GM12878 (cell line): ENCODE measurements at regions not wholly inside any gene's neighbourhood (a gene's known extent, or its start where the extent isn't known, plus 50 kb on each side); places are given as distances from the start of the nearest gene placed in this dataset.

Source experiments
- ATAC-seq: fragments of 200-7000 bp; cut with Tn5 transposase; 3 replicates; pipeline ENCODE4 v1.9.1; 2020; ENCODE audit warnings: mild to moderate bottlenecking, moderate library complexity
- BruUV-seq: library from RNA; stranded (reverse); fragments of 400-500 nt; replicated peaks from 2 replicates; lab custom pipeline; 2021; lab: Mats Ljungman, UMichigan
- CTCF ChIA-PET: fragments of 300-600 bp; sonication (Branson Sonifier 250); formaldehyde crosslinking; extraction: SDS; loops from one replicate; lab custom pipeline; 2021; ENCODE audit warnings: inconsistent platforms; lab: Yijun Ruan, JAX
- POLR2A ChIA-PET: fragments of 350-600 bp; formaldehyde crosslinking; extraction: SDS; loops from one replicate; lab custom pipeline; 2021; ENCODE audit warnings: inconsistent platforms; lab: Charles Lee
- RAD21 ChIA-PET: fragments of 300-600 bp; sonication (Branson Sonifier 250); formaldehyde crosslinking; loops from one replicate; lab custom pipeline; 2023; ENCODE audit warnings: antibody characterized with exemption; ENCODE audit not compliant: unreplicated experiment; lab: Charles Lee
- SMC1A ChIA-PET: fragments of 300-600 bp; sonication (Branson Sonifier 250); formaldehyde crosslinking; loops from one replicate; lab custom pipeline; 2023; ENCODE audit not compliant: unreplicated experiment, uncharacterized antibody; lab: Charles Lee
- DNase-seq: peaks from one replicate; pipeline ENCODE4 v3.0.0-alpha.2; 2011; ENCODE audit warnings: low read depth, low spot score
- FAIRE-seq: peaks from 3 replicates; lab custom pipeline; 2011; peaks lifted over from hg19 to GRCh38; lab: Jason Lieb, UNC
- H2AFZ ChIP-seq: 2 replicates; pipeline ENCODE4 v1.6.0; 2011; ENCODE audit warnings: low read depth, low read length, control low read depth; ENCODE audit not compliant: control insufficient read depth
- H3K27ac ChIP-seq: 2 replicates; pipeline ENCODE4 v1.5.1; 2011; ENCODE audit warnings: control low read depth; ENCODE audit not compliant: control insufficient read depth, insufficient read depth
- H3K27me3 ChIP-seq, 2 experiments: replicated peaks in 1 of 2; 2 replicates each; pipeline versions ENCODE4 v1.6.0 to v1.6.1; 2011; ENCODE audit warnings: low read length in 1 of 2; ENCODE audit not compliant: control insufficient read depth in 2 of 2, insufficient read depth in 2 of 2
- H3K36me3 ChIP-seq, 2 experiments: 2 replicates each; pipeline ENCODE4 v1.5.1; 2011; ENCODE audit warnings: low read length in 1 of 2; ENCODE audit not compliant: control insufficient read depth in 2 of 2, insufficient read depth in 2 of 2
- H3K4me1 ChIP-seq: 2 replicates; pipeline ENCODE4 v1.6.1; 2011; ENCODE audit warnings: mild to moderate bottlenecking, low read length, moderate library complexity, mixed read lengths; ENCODE audit not compliant: control insufficient read depth, insufficient read depth
- H3K4me2 ChIP-seq: 2 replicates; pipeline ENCODE4 v1.6.0; 2011; ENCODE audit warnings: control low read depth; ENCODE audit not compliant: control insufficient read depth, insufficient read depth
- H3K4me3 ChIP-seq: fragments of 200-600 bp; sonication (generic); 2 replicates; pipeline ENCODE4 v1.5.1; 2016
- H3K79me2 ChIP-seq: 2 replicates; pipeline ENCODE4 v1.6.0; 2011; ENCODE audit warnings: low read length; ENCODE audit not compliant: control insufficient read depth, insufficient read depth
- H3K9ac ChIP-seq: 2 replicates; pipeline ENCODE4 v1.8.0; 2011; ENCODE audit warnings: low read length, control low read depth, mixed read lengths; ENCODE audit not compliant: control insufficient read depth, insufficient read depth
- H3K9me3 ChIP-seq: replicated peaks from 3 replicates; pipeline ENCODE4 v1.5.1; 2011; ENCODE audit warnings: mild to moderate bottlenecking, low read length; ENCODE audit not compliant: control insufficient read depth, insufficient read depth
- H4K20me1 ChIP-seq: 2 replicates; pipeline ENCODE4 v1.6.0; 2011; ENCODE audit not compliant: control insufficient read depth, insufficient read depth
- TAF1 ChIP-seq: IDR thresholded peaks from 2 replicates; pipeline ENCODE4 v1.6.1; 2011; ENCODE audit warnings: mild to moderate bottlenecking, low read depth, low read length, borderline replicate concordance
- WGBS: methylation state at CpG from one replicate; pipeline ENCODE4 v1.1.6; 2016; ENCODE audit warnings: low lambda C conversion rate; ENCODE audit not compliant: insufficient replicate concordance, insufficient coverage; ENCODE audit errors: missing lambda C conversion rate; 5-methylcytosine and 5-hydroxymethylcytosine counted together
- in situ Hi-C: fragments of 300-500 bp; cut with MboI; formaldehyde crosslinking; loops from 9 replicates; pipeline ENCODE4 v1.14.3; 2018; ENCODE audit warnings: mixed read lengths
- intact Hi-C: fragments of 100-400 bp; cut with micrococcal nuclease; formaldehyde crosslinking; loops from one replicate; pipeline ENCODE4 v1.14.2; 2022; ENCODE audit not compliant: unreplicated experiment
- TF ChIP-seq, protein P1 (sequence below): IDR thresholded peaks from 2 replicates; pipeline ENCODE4 v1.6.1; 2011; ENCODE audit warnings: borderline replicate concordance, low read depth, mild to moderate bottlenecking, moderate library complexity, mixed read lengths, low read length; ENCODE audit not compliant: insufficient read depth; ENCODE audit errors: extremely low read length

DNA sequence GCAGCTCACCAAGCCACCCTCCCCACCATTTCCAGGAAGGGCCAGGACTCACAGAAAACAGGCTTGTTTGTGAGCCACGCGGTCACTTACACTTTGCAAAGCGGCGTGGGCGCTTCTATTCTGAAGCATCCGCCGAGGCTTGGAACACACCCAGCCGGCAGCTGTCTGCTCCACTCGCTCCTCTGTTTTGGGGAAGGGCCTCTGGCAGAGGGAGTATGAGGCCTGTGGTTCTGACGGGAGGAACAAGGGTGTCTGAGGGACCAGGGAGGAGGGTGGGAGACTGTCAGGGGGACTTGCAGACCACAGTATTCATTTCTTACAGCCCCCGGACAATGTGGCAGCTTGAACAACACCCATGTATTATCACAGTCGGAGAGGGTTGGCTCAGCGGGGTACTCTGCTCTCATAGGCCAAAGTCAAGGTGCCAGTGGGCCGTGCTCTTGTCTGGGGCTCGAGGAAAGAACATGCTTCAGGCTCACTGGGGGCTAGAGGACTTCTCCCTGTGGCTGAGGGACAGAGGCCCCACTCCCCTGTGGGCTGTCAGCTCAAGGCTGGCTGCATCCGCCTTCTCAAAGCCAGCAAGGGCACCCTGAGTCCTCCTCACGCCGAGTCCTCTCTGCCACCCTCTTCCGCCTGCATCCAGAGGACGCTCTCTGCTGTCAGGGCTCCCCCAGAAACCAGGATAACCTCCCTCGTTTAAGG lies 60.4 kb upstream of the FAM20C start:
- SMC1A ChIA-PET, result no interaction called here
- Histone ChIP-seq H3K9me3 (no peaks in the 10 kb centered on the region), H3K79me2 (no peaks in the 10 kb centered on the region), H3K9ac (no peak overlapping the region), H3K4me3 (no peak overlapping the region), H2AFZ (no peak overlapping the region), H4K20me1 (no peaks in the 10 kb centered on the region), H3K36me3 (no peaks in the 10 kb centered on the region)
- WGBS, result 49% methylated on average over 21 of the region's 21 CpGs
- in situ Hi-C loops, result no loop called here
- TF ChIP-seq, protein P1, sequence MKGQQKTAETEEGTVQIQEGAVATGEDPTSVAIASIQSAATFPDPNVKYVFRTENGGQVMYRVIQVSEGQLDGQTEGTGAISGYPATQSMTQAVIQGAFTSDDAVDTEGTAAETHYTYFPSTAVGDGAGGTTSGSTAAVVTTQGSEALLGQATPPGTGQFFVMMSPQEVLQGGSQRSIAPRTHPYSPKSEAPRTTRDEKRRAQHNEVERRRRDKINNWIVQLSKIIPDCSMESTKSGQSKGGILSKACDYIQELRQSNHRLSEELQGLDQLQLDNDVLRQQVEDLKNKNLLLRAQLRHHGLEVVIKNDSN, result no peak
- TF ChIP-seq, all 136 proteins: peak for 0
- BruUV-seq, result no TSS peak
- intact Hi-C loops, result no loop called here
- Histone ChIP-seq H3K27ac (no peak overlapping the region), H3K27me3 (no peaks in the 10 kb centered on the region), H3K4me2 (no peak overlapping the region), H3K4me1 (no peaks in the 10 kb centered on the region)
- DNase-seq, result no peak
- ChIA-PET CTCF (no interaction called here), POLR2A (no interaction called here), RAD21 (no interaction called here)
- FAIRE-seq, result no peak
- no peak for ATAC-seq

DNA sequence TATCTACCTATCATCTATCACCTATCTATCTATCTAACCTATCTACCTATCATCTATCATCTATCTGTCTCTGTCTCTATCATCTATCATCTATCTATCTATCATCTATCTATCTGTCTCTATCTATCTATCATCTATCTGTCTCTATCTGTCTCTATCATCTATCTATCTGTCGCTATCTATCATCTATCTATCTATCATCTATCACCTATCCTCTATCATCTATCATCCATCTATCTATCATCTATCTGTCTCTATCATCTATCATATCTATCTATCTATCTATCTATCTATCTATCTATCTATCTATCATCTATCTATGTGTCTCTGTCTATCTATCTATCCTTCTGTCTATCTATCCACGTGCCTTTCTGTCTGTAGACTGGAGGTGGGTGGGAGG lies 59.5 kb upstream of the FAM20C start:
- in situ Hi-C loops (no loop called here), intact Hi-C loops (no loop called here)
- Histone ChIP-seq H3K4me3 (no peak overlapping the region), H3K27ac (no peak overlapping the region), H2AFZ (no peak overlapping the region), H3K27me3 (no peaks in the 10 kb centered on the region), H3K4me1 (no peaks in the 10 kb centered on the region), H3K4me2 (no peak overlapping the region), H3K9ac (no peak overlapping the region), H3K36me3 (no peaks in the 10 kb centered on the region), H3K79me2 (no peaks in the 10 kb centered on the region), H3K9me3 (no peaks in the 10 kb centered on the region), H4K20me1 (no peaks in the 10 kb centered on the region)
- ChIA-PET CTCF (no interaction called here), SMC1A (no interaction called here), POLR2A (no interaction called here), RAD21 (no interaction called here)
- FAIRE-seq (no peak), ATAC-seq (no peak), DNase-seq (no peak)
- no TSS peak for BruUV-seq
- 21% methylated on average over 2 of the region's 2 CpGs for WGBS
- TF ChIP-seq TAF1, result no peak
